ENCODE measurements at regions not wholly inside any gene's neighbourhood (a gene's known extent, or its start where the extent isn't known, plus 50 kb on each side); places are given as distances from the start of the nearest gene placed in this dataset.

GRCh38 chr6:126437205-126437604 is 97.3 kb downstream of the CENPW start:
- H3K27ac Mint-ChIP-seq (ENCODE audit: unreplicated experiment) = no peak overlapping the region
- Histone ChIP-seq H3K36me3 (ENCODE audit: control insufficient read depth, insufficient read depth, low read length) (no peaks in the 10 kb centered on the region), H3K4me3 (ENCODE audit: low read depth, low read length) (no peak overlapping the region), H3K9me3 (no peaks in the 10 kb centered on the region; the same call in 1 of the 2 replicates), H3K4me1 (no peaks in the 10 kb centered on the region), H3K27me3 (replicated peaks; ENCODE audit: control insufficient read depth, insufficient read depth, low read length) (no peaks in the 10 kb centered on the region)
- no peaks in the 10 kb centered on the region for H3K36me3 Mint-ChIP-seq (ENCODE audit: insufficient read depth, unreplicated experiment)
- TF ChIP-seq CTCF (IDR thresholded peaks at IDR 0.05; ENCODE audit: insufficient read depth in 1 of 2, low read depth in 1 of 2, low read length in 1 of 2, severe bottlenecking in 1 of 2, unreplicated experiment in 1 of 2) = no peak
- no peak overlapping the region for H3K4me3 Mint-ChIP-seq (ENCODE audit: unreplicated experiment)
- H3K4me1 Mint-ChIP-seq (ENCODE audit: low read depth, unreplicated experiment) = no peaks in the 10 kb centered on the region
- intact Hi-C loops (cut with micrococcal nuclease; ENCODE audit: unreplicated experiment) = no loop called here
- ChIA-PET CTCF (no interaction called here), POLR2A (no interaction called here)
- DNase-seq = no peak
- no peaks in the 10 kb centered on the region for H3K27me3 Mint-ChIP-seq (ENCODE audit: insufficient read depth, unreplicated experiment)
- BruUV-seq (replicated peaks) = no TSS peak
- no peaks in the 10 kb centered on the region for H3K9me3 Mint-ChIP-seq (ENCODE audit: unreplicated experiment)

GRCh38 chr6:126439040-126439439 is 99.1 kb downstream of the CENPW start:
- H3K27ac Mint-ChIP-seq (ENCODE audit: unreplicated experiment) = no peak overlapping the region
- H3K4me3 Mint-ChIP-seq (ENCODE audit: unreplicated experiment) = no peak overlapping the region
- H3K4me1 ChIP-seq = no peaks in the 10 kb centered on the region
- POLR2A ChIA-PET = no interaction called here
- H3K27me3 Mint-ChIP-seq (ENCODE audit: insufficient read depth, unreplicated experiment) = no peaks in the 10 kb centered on the region
- CTCF ChIA-PET = no interaction called here
- no peak for DNase-seq
- no peaks in the 10 kb centered on the region for H3K36me3 Mint-ChIP-seq (ENCODE audit: insufficient read depth, unreplicated experiment)
- intact Hi-C loops (cut with micrococcal nuclease; ENCODE audit: unreplicated experiment) = no loop called here
- H3K36me3 ChIP-seq (ENCODE audit: control insufficient read depth, insufficient read depth, low read length) = no peaks in the 10 kb centered on the region
- H3K9me3 ChIP-seq = no peaks in the 10 kb centered on the region; the same call in 1 of the 2 replicates
- H3K4me3 ChIP-seq (ENCODE audit: low read depth, low read length) = no peak overlapping the region
- BruUV-seq (replicated peaks) = no TSS peak
- no peaks in the 10 kb centered on the region for H3K9me3 Mint-ChIP-seq (ENCODE audit: unreplicated experiment)
- H3K4me1 Mint-ChIP-seq (ENCODE audit: low read depth, unreplicated experiment) = no peaks in the 10 kb centered on the region
- TF ChIP-seq CTCF (IDR thresholded peaks at IDR 0.05; ENCODE audit: insufficient read depth in 1 of 2, low read depth in 1 of 2, low read length in 1 of 2, severe bottlenecking in 1 of 2, unreplicated experiment in 1 of 2) = no peak
- H3K27me3 ChIP-seq (replicated peaks; ENCODE audit: control insufficient read depth, insufficient read depth, low read length) = no peaks in the 10 kb centered on the region

DNA sequence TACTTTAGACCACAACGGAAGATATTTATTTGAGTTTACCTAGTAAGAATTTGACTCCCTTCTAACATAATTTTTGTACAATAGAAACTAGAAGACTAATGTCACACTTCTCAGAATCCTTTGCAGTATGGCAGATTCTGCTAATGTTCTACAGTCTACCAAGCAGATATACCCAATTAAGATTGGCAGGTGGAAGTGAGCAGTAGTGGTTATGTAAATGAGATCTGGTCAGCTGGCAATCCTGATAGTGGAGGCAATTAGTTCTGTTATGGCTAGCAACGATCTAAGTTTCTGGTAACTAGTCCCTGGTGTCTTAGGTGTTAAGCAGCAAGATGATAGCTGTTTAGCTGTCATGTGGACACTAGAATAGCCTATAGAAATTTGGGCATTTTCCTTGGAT is 101.0 kb downstream of the CENPW start:
- Histone ChIP-seq H3K4me1 (no peaks in the 10 kb centered on the region), H3K4me3 (ENCODE audit: low read depth, low read length) (no peak overlapping the region), H3K36me3 (ENCODE audit: control insufficient read depth, insufficient read depth, low read length) (no peaks in the 10 kb centered on the region), H3K9me3 (no peaks in the 10 kb centered on the region; the same call in 1 of the 2 replicates), H3K27me3 (replicated peaks; ENCODE audit: control insufficient read depth, insufficient read depth, low read length) (no peaks in the 10 kb centered on the region)
- Mint-ChIP-seq H3K4me1 (ENCODE audit: low read depth, unreplicated experiment) (no peaks in the 10 kb centered on the region), H3K4me3 (ENCODE audit: unreplicated experiment) (no peak overlapping the region), H3K27me3 (ENCODE audit: insufficient read depth, unreplicated experiment) (no peaks in the 10 kb centered on the region), H3K27ac (ENCODE audit: unreplicated experiment) (no peak overlapping the region), H3K36me3 (ENCODE audit: insufficient read depth, unreplicated experiment) (no peaks in the 10 kb centered on the region), H3K9me3 (ENCODE audit: unreplicated experiment) (no peaks in the 10 kb centered on the region)
- intact Hi-C loops (cut with micrococcal nuclease; ENCODE audit: unreplicated experiment) = no loop called here
- DNase-seq = no peak
- ChIA-PET CTCF (no interaction called here), POLR2A (no interaction called here)
- no TSS peak for BruUV-seq (replicated peaks)
- TF ChIP-seq CTCF (IDR thresholded peaks at IDR 0.05; ENCODE audit: insufficient read depth in 1 of 2, low read depth in 1 of 2, low read length in 1 of 2, severe bottlenecking in 1 of 2, unreplicated experiment in 1 of 2) = no peak

Measured in Caco-2 (cell line).